ENCODE measurements at regions not wholly inside any gene's neighbourhood (a gene's known extent, or its start where the extent isn't known, plus 50 kb on each side); places are given as distances from the start of the nearest gene placed in this dataset.

DNA sequence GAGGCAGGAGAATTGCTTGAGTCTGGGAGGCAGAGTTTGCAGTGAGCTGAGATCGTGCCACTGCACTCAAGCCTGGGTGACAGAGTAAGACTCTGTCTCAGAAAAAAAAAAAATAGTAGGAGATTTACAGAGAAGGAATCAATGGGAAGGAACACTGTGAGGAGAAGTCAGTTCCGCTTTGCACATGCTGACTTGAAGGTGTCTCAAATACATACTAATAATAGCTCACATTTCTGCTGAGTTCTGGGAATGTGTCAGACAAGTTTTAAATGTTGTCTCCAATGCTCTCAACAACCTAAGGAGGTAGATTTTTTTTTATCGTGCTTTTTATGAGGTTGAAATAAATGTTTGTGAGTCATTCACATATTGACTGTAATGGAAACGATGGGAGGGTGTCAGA, 654.9 kb upstream of the CELF2 start:
- Histone ChIP-seq H3K36me3 (ENCODE audit: control insufficient read depth in 2 of 2, extremely low read depth in 1 of 2, insufficient read depth in 2 of 2, low read length in 2 of 2) (no peaks in the 10 kb centered on the region), H3K4me2 (ENCODE audit: control insufficient read depth, extremely low read depth, insufficient read depth, low read depth, low read length) (no peak overlapping the region), H3K27me3 (ENCODE audit: control insufficient read depth, extremely low read depth, insufficient read depth, low read length) (no peaks in the 10 kb centered on the region), H3K9me1 (ENCODE audit: control insufficient read depth, extremely low read depth, insufficient read depth, low read length) (no peaks in the 10 kb centered on the region), H3K27ac (ENCODE audit: control insufficient read depth, insufficient read depth, low read length) (no peak overlapping the region), H4K20me1 (ENCODE audit: control insufficient read depth, extremely low read depth, insufficient read depth, low read length) (no peaks in the 10 kb centered on the region), H3K4me1 (ENCODE audit: control insufficient read depth, extremely low read depth, insufficient read depth, low read length) (no peaks in the 10 kb centered on the region), H3K9ac (ENCODE audit: control insufficient read depth, extremely low read depth, insufficient read depth, low read length) (no peak overlapping the region), H3K4me3 (ENCODE audit: control insufficient read depth in 2 of 3, extremely low read depth in 1 of 3, insufficient read depth in 2 of 3, low read depth in 1 of 3, low read length in 3 of 3) (no peak overlapping the region), H3K79me2 (ENCODE audit: control insufficient read depth, insufficient read depth, low read length) (no peaks in the 10 kb centered on the region), H2AFZ (ENCODE audit: control insufficient read depth, low read length) (no peak overlapping the region), H3K9me3 (ENCODE audit: control insufficient read depth, low read depth, low read length) (no peaks in the 10 kb centered on the region)
- dilution Hi-C loops (cut with MboI; ENCODE audit: extremely low pct_ligation_motif_present, low sequenced_read_pairs): no loop called here
- no peak for TF ChIP-seq EZH2 (IDR thresholded peaks at IDR 0.05; ENCODE audit: low read length)
- TF ChIP-seq, protein P1, sequence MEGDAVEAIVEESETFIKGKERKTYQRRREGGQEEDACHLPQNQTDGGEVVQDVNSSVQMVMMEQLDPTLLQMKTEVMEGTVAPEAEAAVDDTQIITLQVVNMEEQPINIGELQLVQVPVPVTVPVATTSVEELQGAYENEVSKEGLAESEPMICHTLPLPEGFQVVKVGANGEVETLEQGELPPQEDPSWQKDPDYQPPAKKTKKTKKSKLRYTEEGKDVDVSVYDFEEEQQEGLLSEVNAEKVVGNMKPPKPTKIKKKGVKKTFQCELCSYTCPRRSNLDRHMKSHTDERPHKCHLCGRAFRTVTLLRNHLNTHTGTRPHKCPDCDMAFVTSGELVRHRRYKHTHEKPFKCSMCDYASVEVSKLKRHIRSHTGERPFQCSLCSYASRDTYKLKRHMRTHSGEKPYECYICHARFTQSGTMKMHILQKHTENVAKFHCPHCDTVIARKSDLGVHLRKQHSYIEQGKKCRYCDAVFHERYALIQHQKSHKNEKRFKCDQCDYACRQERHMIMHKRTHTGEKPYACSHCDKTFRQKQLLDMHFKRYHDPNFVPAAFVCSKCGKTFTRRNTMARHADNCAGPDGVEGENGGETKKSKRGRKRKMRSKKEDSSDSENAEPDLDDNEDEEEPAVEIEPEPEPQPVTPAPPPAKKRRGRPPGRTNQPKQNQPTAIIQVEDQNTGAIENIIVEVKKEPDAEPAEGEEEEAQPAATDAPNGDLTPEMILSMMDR (optimal IDR thresholded peaks at IDR 0.05 in 1 of 3, IDR thresholded peaks at IDR 0.05 in 1 of 3, conservative IDR thresholded peaks at IDR 0.05 in 1 of 3; ENCODE audit: extremely low read depth in 1 of 3, insufficient read depth in 2 of 3, low read length in 3 of 3): no peak
- no peak for FAIRE-seq
- DNase-seq (ENCODE audit: low read depth, low spot score): no peak

DNA sequence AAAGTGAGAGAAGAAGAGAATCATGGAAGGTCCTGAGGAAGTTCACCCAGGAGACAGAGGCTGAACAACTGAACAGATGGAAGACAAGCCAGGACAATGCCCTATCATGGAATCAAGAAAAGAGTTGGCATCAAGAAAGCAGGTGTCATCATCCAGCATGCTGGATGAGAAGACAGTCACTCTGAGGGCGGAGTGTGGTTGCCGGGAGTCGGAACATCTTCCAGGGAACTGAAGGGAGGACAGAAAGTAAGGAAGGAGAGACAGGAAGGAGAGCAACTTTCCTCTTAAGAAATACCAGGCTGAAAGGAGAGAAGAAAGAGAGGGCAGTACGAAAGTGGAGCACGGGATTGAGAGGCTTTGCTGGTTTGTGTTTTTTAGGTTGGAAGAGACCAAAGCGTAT, 654.5 kb upstream of the CELF2 start:
- FAIRE-seq (no peak), DNase-seq (ENCODE audit: low read depth, low spot score) (no peak)
- TF ChIP-seq EZH2 (IDR thresholded peaks at IDR 0.05; ENCODE audit: low read length): no peak
- TF ChIP-seq, protein P1 (optimal IDR thresholded peaks at IDR 0.05 in 1 of 3, IDR thresholded peaks at IDR 0.05 in 1 of 3, conservative IDR thresholded peaks at IDR 0.05 in 1 of 3; ENCODE audit: extremely low read depth in 1 of 3, insufficient read depth in 2 of 3, low read length in 3 of 3): no peak
- no peaks in the 10 kb centered on the region for H3K27me3 ChIP-seq (ENCODE audit: control insufficient read depth, extremely low read depth, insufficient read depth, low read length)
- no peaks in the 10 kb centered on the region for H4K20me1 ChIP-seq (ENCODE audit: control insufficient read depth, extremely low read depth, insufficient read depth, low read length)
- H3K27ac ChIP-seq (ENCODE audit: control insufficient read depth, insufficient read depth, low read length): no peak overlapping the region
- no peak overlapping the region for H3K9ac ChIP-seq (ENCODE audit: control insufficient read depth, extremely low read depth, insufficient read depth, low read length)
- no peaks in the 10 kb centered on the region for H3K9me1 ChIP-seq (ENCODE audit: control insufficient read depth, extremely low read depth, insufficient read depth, low read length)
- no peak overlapping the region for H3K4me3 ChIP-seq (ENCODE audit: control insufficient read depth in 2 of 3, extremely low read depth in 1 of 3, insufficient read depth in 2 of 3, low read depth in 1 of 3, low read length in 3 of 3)
- no peak overlapping the region for H2AFZ ChIP-seq (ENCODE audit: control insufficient read depth, low read length)
- no peaks in the 10 kb centered on the region for H3K4me1 ChIP-seq (ENCODE audit: control insufficient read depth, extremely low read depth, insufficient read depth, low read length)
- no peak overlapping the region for H3K4me2 ChIP-seq (ENCODE audit: control insufficient read depth, extremely low read depth, insufficient read depth, low read depth, low read length)
- H3K79me2 ChIP-seq (ENCODE audit: control insufficient read depth, insufficient read depth, low read length): no peaks in the 10 kb centered on the region
- dilution Hi-C loops (cut with MboI; ENCODE audit: extremely low pct_ligation_motif_present, low sequenced_read_pairs): no loop called here
- H3K36me3 ChIP-seq (ENCODE audit: control insufficient read depth in 2 of 2, extremely low read depth in 1 of 2, insufficient read depth in 2 of 2, low read length in 2 of 2): no peaks in the 10 kb centered on the region
- H3K9me3 ChIP-seq (ENCODE audit: control insufficient read depth, low read depth, low read length): no peaks in the 10 kb centered on the region
